ENCODE measurements at regions not wholly inside any gene's neighbourhood (a gene's known extent, or its start where the extent isn't known, plus 50 kb on each side); places are given as distances from the start of the nearest gene placed in this dataset.

DNA sequence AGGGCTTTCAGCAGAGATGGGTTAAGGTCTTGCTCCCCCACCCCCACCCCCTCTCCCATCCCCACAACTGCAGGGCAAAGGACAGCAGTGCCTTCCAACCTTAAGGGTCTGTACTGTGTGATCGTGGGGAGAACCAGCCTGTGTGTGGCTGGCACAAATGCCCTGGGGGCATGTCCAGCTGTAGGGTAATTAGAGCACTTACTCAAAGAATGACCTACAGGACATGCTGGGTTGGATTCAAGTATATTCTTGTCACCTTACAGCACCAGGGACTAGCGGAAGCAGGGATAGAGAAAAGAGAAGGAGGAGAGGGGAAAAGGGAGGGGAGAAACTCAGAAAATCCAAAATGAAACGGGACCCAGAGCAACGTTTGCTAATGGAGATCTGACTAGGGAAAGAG lies 191.3 kb upstream of the GATB start:
- CTCF ChIA-PET = no interaction called here
- Histone ChIP-seq H3K27ac (ENCODE audit: low read depth, low read length) (no peak overlapping the region), H3K4me3 (ENCODE audit: low read depth, low read length) (no peak overlapping the region), H3K27me3 (ENCODE audit: control insufficient read depth, insufficient read depth, low read length) (no peaks in the 10 kb centered on the region), H3K9me3 (ENCODE audit: control insufficient read depth, insufficient read depth, low read length) (peaks cover 2% of the 10 kb centered on the region; the same call in 1 of the 2 replicates)
- POLR2A ChIA-PET = no interaction called here
- TF ChIP-seq, protein P1, sequence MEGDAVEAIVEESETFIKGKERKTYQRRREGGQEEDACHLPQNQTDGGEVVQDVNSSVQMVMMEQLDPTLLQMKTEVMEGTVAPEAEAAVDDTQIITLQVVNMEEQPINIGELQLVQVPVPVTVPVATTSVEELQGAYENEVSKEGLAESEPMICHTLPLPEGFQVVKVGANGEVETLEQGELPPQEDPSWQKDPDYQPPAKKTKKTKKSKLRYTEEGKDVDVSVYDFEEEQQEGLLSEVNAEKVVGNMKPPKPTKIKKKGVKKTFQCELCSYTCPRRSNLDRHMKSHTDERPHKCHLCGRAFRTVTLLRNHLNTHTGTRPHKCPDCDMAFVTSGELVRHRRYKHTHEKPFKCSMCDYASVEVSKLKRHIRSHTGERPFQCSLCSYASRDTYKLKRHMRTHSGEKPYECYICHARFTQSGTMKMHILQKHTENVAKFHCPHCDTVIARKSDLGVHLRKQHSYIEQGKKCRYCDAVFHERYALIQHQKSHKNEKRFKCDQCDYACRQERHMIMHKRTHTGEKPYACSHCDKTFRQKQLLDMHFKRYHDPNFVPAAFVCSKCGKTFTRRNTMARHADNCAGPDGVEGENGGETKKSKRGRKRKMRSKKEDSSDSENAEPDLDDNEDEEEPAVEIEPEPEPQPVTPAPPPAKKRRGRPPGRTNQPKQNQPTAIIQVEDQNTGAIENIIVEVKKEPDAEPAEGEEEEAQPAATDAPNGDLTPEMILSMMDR (IDR thresholded peaks at IDR 0.05; ENCODE audit: low read depth, low read length) = no peak
- DNase-seq (ENCODE audit: low read depth, low spot score) = no peak

DNA sequence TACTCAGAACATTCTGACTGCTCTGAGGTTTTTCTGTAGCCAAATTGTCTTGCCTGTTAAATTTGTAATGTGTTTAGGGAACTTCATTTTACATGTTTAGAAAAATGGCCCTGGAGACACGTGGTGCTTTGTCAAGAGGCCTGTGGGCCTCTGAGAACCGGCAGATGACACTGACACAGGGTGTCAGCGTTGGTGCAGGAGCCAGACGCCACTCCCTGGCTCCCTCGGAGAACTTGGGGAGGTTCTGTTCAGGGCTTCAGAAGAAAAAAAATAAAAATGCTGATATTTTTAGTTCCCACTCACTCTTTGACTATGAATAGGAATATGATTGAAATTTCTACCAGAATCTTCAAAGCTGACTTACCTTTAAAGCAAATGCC lies 190.9 kb upstream of the GATB start:
- DNase-seq (ENCODE audit: low read depth, low spot score) = no peak
- TF ChIP-seq, protein P1 (IDR thresholded peaks at IDR 0.05; ENCODE audit: low read depth, low read length) = no peak
- H3K4me3 ChIP-seq (ENCODE audit: low read depth, low read length) = no peak overlapping the region
- no peak overlapping the region for H3K27ac ChIP-seq (ENCODE audit: low read depth, low read length)
- peaks cover 7% of the 10 kb centered on the region; the same call in 1 of the 2 replicates for H3K9me3 ChIP-seq (ENCODE audit: control insufficient read depth, insufficient read depth, low read length)
- ChIA-PET CTCF (no interaction called here), POLR2A (no interaction called here)
- H3K27me3 ChIP-seq (ENCODE audit: control insufficient read depth, insufficient read depth, low read length) = no peaks in the 10 kb centered on the region

DNA sequence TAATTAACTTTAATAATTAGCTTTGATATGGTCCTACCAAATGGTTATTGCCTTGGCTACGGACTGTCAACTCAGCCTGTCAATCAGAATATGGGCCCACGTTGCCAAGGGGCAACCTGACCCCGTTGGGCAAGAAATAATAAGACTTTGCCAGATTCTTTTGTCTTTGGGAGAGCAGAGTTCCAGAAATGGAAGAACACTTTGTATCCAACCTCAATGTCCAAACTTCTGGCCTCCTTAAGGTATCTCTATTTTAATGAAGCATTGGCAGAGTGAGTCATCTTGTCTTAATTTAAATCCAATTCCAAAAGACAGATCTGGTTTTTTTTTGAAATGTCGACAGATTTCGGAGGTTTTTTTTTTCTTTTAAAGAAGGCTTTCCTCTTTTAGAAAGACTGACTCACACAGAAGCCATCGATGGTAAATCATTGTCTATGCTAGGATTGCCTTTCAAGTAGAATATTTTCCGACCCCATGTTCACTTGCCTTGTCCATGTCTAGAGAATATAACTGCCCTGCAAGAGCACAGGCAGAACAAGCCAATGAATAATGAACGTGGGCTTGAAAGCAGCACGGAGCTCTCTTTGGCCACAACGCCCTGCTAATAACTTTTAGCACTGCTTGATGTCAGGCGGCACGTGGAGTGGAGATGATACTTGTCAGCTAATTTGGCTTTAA lies 190.3 kb upstream of the GATB start:
- POLR2A ChIA-PET = no interaction called here
- CTCF ChIA-PET = no interaction called here
- DNase-seq (ENCODE audit: low read depth, low spot score) = no peak
- Histone ChIP-seq H3K9me3 (ENCODE audit: control insufficient read depth, insufficient read depth, low read length) (peaks cover 8% of the 10 kb centered on the region; the same call in 1 of the 2 replicates), H3K27me3 (ENCODE audit: control insufficient read depth, insufficient read depth, low read length) (no peaks in the 10 kb centered on the region), H3K27ac (ENCODE audit: low read depth, low read length) (no peak overlapping the region), H3K4me3 (ENCODE audit: low read depth, low read length) (no peak overlapping the region)
- TF ChIP-seq, protein P1 (IDR thresholded peaks at IDR 0.05; ENCODE audit: low read depth, low read length) = no peak

DNA sequence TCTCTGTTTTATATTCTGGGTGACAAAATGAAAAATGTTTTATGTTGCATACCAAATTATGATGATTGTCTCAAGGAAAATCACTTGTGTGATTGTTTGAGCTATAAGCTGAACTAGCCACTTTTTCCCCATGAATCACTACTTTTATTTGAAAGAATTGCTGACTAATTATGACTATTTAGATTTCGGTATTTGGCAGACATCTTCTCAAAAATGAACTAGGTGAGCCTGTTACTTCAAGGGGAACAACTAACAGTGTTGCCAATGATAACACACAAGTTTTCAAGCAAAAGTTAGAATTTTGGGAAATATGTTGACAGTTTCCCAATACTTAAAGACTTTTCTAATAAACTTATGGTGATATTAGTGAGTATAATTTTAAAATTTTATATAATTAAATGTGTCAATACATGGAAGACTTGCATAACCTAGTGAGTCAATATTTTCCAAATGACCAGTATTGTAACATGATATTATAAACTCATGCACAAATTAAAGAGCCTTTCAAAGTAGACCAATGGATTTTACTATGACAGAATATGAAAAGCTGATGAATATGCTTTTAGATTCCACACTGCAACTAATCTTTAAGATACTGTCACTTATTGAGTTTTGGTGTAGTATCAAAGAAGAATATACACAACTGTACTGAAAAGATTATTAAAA lies 187.7 kb upstream of the GATB start:
- POLR2A ChIA-PET = no interaction called here
- no peak overlapping the region for H3K27ac ChIP-seq (ENCODE audit: low read depth, low read length)
- DNase-seq (ENCODE audit: low read depth, low spot score) = no peak
- H3K4me3 ChIP-seq (ENCODE audit: low read depth, low read length) = no peak overlapping the region
- TF ChIP-seq, protein P1 (IDR thresholded peaks at IDR 0.05; ENCODE audit: low read depth, low read length) = no peak
- no peaks in the 10 kb centered on the region for H3K27me3 ChIP-seq (ENCODE audit: control insufficient read depth, insufficient read depth, low read length)
- H3K9me3 ChIP-seq (ENCODE audit: control insufficient read depth, insufficient read depth, low read length) = peaks cover 8% of the 10 kb centered on the region; the same call in 1 of the 2 replicates
- CTCF ChIA-PET = no interaction called here

DNA sequence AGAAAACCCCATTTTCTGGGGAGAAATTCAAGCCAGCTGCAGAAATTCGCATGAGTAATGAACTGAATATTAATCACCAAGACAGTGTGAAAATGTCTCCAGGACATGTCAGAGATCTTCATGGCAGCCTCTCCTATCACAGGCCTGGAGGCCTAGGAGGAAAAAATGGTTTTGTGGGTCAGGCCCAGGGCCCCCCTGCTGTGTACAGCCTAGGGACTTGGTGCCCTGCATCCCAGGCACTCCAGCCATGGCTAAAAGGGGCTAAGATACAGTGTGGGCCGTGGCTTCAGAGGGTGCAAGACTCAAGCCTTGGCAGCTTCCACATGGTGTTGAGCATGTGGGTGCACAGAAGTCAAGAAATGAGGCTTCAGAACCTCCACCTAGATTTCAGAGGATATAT lies 185.9 kb upstream of the GATB start:
- H3K27me3 ChIP-seq (ENCODE audit: control insufficient read depth, insufficient read depth, low read length) = no peaks in the 10 kb centered on the region
- TF ChIP-seq, protein P1 (IDR thresholded peaks at IDR 0.05; ENCODE audit: low read depth, low read length) = no peak
- H3K27ac ChIP-seq (ENCODE audit: low read depth, low read length) = no peak overlapping the region
- H3K9me3 ChIP-seq (ENCODE audit: control insufficient read depth, insufficient read depth, low read length) = peaks cover 8% of the 10 kb centered on the region; the same call in 1 of the 2 replicates
- POLR2A ChIA-PET = no interaction called here
- CTCF ChIA-PET = no interaction called here
- DNase-seq (ENCODE audit: low read depth, low spot score) = no peak
- H3K4me3 ChIP-seq (ENCODE audit: low read depth, low read length) = no peak overlapping the region

Measured in AG04450 (cell line).